Liver (tissue), 3 donors: ENCODE measurements at regions not wholly inside any gene's neighbourhood (a gene's known extent, or its start where the extent isn't known, plus 50 kb on each side); places are given as distances from the start of the nearest gene placed in this dataset.

ENCODE experiments used
- CTCF ChIP-seq: fragments of 150-350 bp; IDR thresholded peaks from 2 replicates; pipeline ENCODE4 v1.5.1; 2017; ENCODE audit warnings: improper control_type of control experiment, low read depth, low read length; ENCODE audit not compliant: missing input control
- GABPA ChIP-seq, 2 donors: IDR thresholded peaks in 1 of 2; conservative IDR thresholded peaks in 1 of 2; 2 replicates each; pipeline ENCODE4 v1.6.1; 2016; ENCODE audit warnings: antibody characterized with exemption in 2 of 2, mild to moderate bottlenecking in 1 of 2, moderate library complexity in 1 of 2
- RAD21 ChIP-seq, 2 donors: IDR thresholded peaks; 2 replicates each; pipeline ENCODE4 v1.6.1; 2016; ENCODE audit warnings: antibody characterized with exemption in 2 of 2, mild to moderate bottlenecking in 2 of 2
- donor health status: healthy.
- donor health status: healthy.

- TF ChIP-seq CTCF (no peak), GABPA (IDR thresholded peaks at IDR 0.05 in 1 of 2, conservative IDR thresholded peaks at IDR 0.05 in 1 of 2) (no peak), RAD21 (IDR thresholded peaks at IDR 0.05) (no peak)
These were observed 83.6 kb upstream of the ADAMTSL1 start for GRCh38 chr9:18390393-18390792.
